HCT116 (cell line): ENCODE measurements at regions not wholly inside any gene's neighbourhood (a gene's known extent, or its start where the extent isn't known, plus 50 kb on each side); places are given as distances from the start of the nearest gene placed in this dataset.

Source experiments
- ATAC-seq: fragments of 200-7000 bp; cut with Tn5 transposase; 2 replicates; pipeline ENCODE4 v1.9.1; 2020; ENCODE audit warnings: mild to moderate bottlenecking, moderate library complexity
- BruUV-seq: library from RNA; stranded (reverse); fragments of 400-500 nt; replicated peaks from 2 replicates; lab custom pipeline; 2021; lab: Mats Ljungman, UMichigan
- CTCF ChIA-PET: fragments of 300-600 bp; sonication (Branson Sonifier 250); formaldehyde crosslinking; loops from one replicate; lab custom pipeline; 2021; ENCODE audit warnings: antibody characterized with exemption; lab: Charles Lee
- POLR2A ChIA-PET: fragments of 300-600, 350-600 bp; sonication (Branson Sonifier 250); formaldehyde crosslinking; loops from one replicate; lab custom pipeline; 2021; ENCODE audit warnings: antibody characterized with exemption; lab: Charles Lee
- RAD21 ChIA-PET, 2 experiments: fragments of 300-600 bp; sonication (Branson Sonifier 250); formaldehyde crosslinking; loops; one replicate each; lab custom pipeline; 2023; ENCODE audit warnings: low total read pairs in 2 of 2; ENCODE audit not compliant: uncharacterized antibody in 2 of 2, unreplicated experiment in 2 of 2, low non-redundant PET in 1 of 2; lab: Charles Lee
- DNase-seq: peaks from one replicate; pipeline ENCODE4 v3.0.0-alpha.2; 2010; ENCODE audit warnings: low read depth, low spot score
- H2AFZ ChIP-seq: fragments of 200-600 bp; shearing (Covaris generic), sonication (generic); 2 replicates; pipeline ENCODE4 v1.6.1; 2017; ENCODE audit warnings: low read depth, mixed run types, mixed read lengths, antibody characterized with exemption, low read length; ENCODE audit not compliant: poor library complexity, severe bottlenecking
- H3K27ac ChIP-seq: 2 replicates; pipeline ENCODE4 v1.5.1; 2012; ENCODE audit warnings: low read depth, low read length
- H3K27me3 ChIP-seq: fragments of 200-600 bp; sonication (generic); 2 replicates; pipeline ENCODE4 v1.6.1; 2016; ENCODE audit warnings: mixed run types, low read length, mixed read lengths; ENCODE audit not compliant: insufficient read depth
- H3K36me3 ChIP-seq, 2 experiments: fragments of 200-500 bp in 1 of 2; fragments of 200-600 bp in 1 of 2; sonication (Bioruptor generic) in 1 of 2; sonication (generic) in 1 of 2; 2 replicates each; pipeline versions ENCODE4 v1.5.1 to v1.6.1; 2014 to 2016; ENCODE audit warnings: low read length in 2 of 2, inconsistent platforms in 1 of 2, mixed read lengths in 1 of 2, mixed run types in 1 of 2; ENCODE audit not compliant: insufficient read depth in 2 of 2, control insufficient read depth in 1 of 2
- H3K4me1 ChIP-seq, 2 experiments: fragments of 200-600 bp in 1 of 2; sonication (generic) in 1 of 2; 2 replicates each; pipeline versions ENCODE4 v1.5.1 to v1.6.1; 2012 to 2017; ENCODE audit warnings: low read length in 2 of 2, inconsistent platforms in 1 of 2, mild to moderate bottlenecking in 1 of 2, mixed read lengths in 1 of 2, mixed run types in 1 of 2, moderate library complexity in 1 of 2; ENCODE audit not compliant: insufficient read depth in 2 of 2, control insufficient read depth in 1 of 2
- H3K4me2 ChIP-seq: fragments of 200-600 bp; sonication (generic); 2 replicates; pipeline ENCODE4 v1.6.1; 2017; ENCODE audit warnings: mixed run types, low read length, mixed read lengths
- H3K4me3 ChIP-seq, 2 experiments: fragments of 200-600 bp in 1 of 2; sonication (generic) in 1 of 2; replicated peaks in 1 of 2; 2 replicates each; pipeline ENCODE4 v1.5.1; 2011 to 2016; ENCODE audit warnings: low read length in 2 of 2, control low read depth in 1 of 2, low read depth in 1 of 2, mild to moderate bottlenecking in 1 of 2, mixed read lengths in 1 of 2, mixed run types in 1 of 2
- H3K79me2 ChIP-seq: fragments of 200-600 bp; sonication (generic); 2 replicates; pipeline ENCODE4 v1.6.1; 2017; ENCODE audit warnings: mild to moderate bottlenecking, mixed run types, low read length, moderate library complexity, mixed read lengths; ENCODE audit not compliant: insufficient read depth
- H3K9ac ChIP-seq: fragments of 200-600 bp; sonication (generic); 2 replicates; pipeline ENCODE4 v1.6.1; 2016; ENCODE audit warnings: low read length, mixed read lengths
- H3K9me2 ChIP-seq: fragments of 200-600 bp; sonication (generic), shearing (Covaris generic); 2 replicates; pipeline ENCODE4 v1.6.1; 2017; ENCODE audit warnings: mixed run types, mild to moderate bottlenecking, moderate library complexity; ENCODE audit not compliant: insufficient read depth
- H3K9me3 ChIP-seq, 2 experiments: fragments of 200-500 bp in 1 of 2; fragments of 200-600 bp in 1 of 2; sonication (Bioruptor generic) in 1 of 2; sonication (generic) in 1 of 2; 2 replicates each; pipeline ENCODE4 v1.6.1; 2014 to 2017; ENCODE audit warnings: low read length in 2 of 2, mixed read lengths in 2 of 2, inconsistent platforms in 1 of 2, low read depth in 1 of 2, mild to moderate bottlenecking in 1 of 2, mixed run types in 1 of 2, moderate library complexity in 1 of 2; ENCODE audit not compliant: control insufficient read depth in 1 of 2, insufficient read depth in 1 of 2
- H4K20me1 ChIP-seq: fragments of 200-600 bp; sonication (generic), shearing (Covaris generic); 2 replicates; pipeline ENCODE4 v1.6.1; 2017; ENCODE audit warnings: mixed run types, mild to moderate bottlenecking, moderate library complexity; ENCODE audit not compliant: insufficient read depth
- EGR1 ChIP-seq: IDR thresholded peaks from 2 replicates; pipeline ENCODE4 v1.6.1; 2012; ENCODE audit warnings: low read depth
- EZH2 ChIP-seq: fragments of 200-600 bp; sonication (generic); IDR thresholded peaks from 2 replicates; pipeline ENCODE4 v1.6.1; 2017; ENCODE audit warnings: antibody characterized with exemption, mixed run types
- FOSL1 ChIP-seq: IDR thresholded peaks from 2 replicates; pipeline ENCODE4 v1.6.1; 2012; ENCODE audit warnings: low read depth
- MAX ChIP-seq: IDR thresholded peaks from 2 replicates; pipeline ENCODE4 v1.6.1; 2012
- POLR2AphosphoS5 ChIP-seq: IDR thresholded peaks from 2 replicates; pipeline ENCODE4 v1.6.1; 2011; ENCODE audit warnings: mild to moderate bottlenecking, low read depth, low read length, moderate library complexity
- RAD21 ChIP-seq: IDR thresholded peaks from 2 replicates; pipeline ENCODE4 v1.6.1; 2012; ENCODE audit warnings: low read depth, mild to moderate bottlenecking
- SP1 ChIP-seq: IDR thresholded peaks from 2 replicates; pipeline ENCODE4 v1.6.1; 2012; ENCODE audit warnings: low read depth
- SRF ChIP-seq: IDR thresholded peaks from 2 replicates; pipeline ENCODE4 v1.6.1; 2012; ENCODE audit warnings: low read depth
- TCF7L2 ChIP-seq: IDR thresholded peaks from 2 replicates; pipeline ENCODE4 v1.7.0; 2011; ENCODE audit warnings: borderline replicate concordance, inconsistent platforms; ENCODE audit not compliant: insufficient read depth, insufficient read length; ENCODE audit errors: extremely low read depth
- intact Hi-C: fragments of 100-400 bp; cut with micrococcal nuclease; formaldehyde crosslinking; loops from 2 replicates; pipeline ENCODE4 v1.10.0; 2022
- TF ChIP-seq, protein P1 (sequence below): IDR thresholded peaks from 2 replicates; pipeline ENCODE4 v1.6.1; 2012; ENCODE audit warnings: low read depth
- TF ChIP-seq, protein P2 (sequence below): IDR thresholded peaks from 2 replicates; pipeline ENCODE4 v1.6.1; 2012
- TF ChIP-seq, protein P3 (sequence below), 3 experiments: fragments of 200-600 bp in 1 of 3; sonication (generic) in 1 of 3; IDR thresholded peaks in 2 of 3; conservative IDR thresholded peaks in 1 of 3; 2 replicates each; pipeline ENCODE4 v1.5.1; 2012 to 2017; ENCODE audit warnings: low read depth in 2 of 3, low read length in 2 of 3, antibody characterized with exemption in 1 of 3, borderline replicate concordance in 1 of 3, control low read depth in 1 of 3, mild to moderate bottlenecking in 1 of 3, mixed read lengths in 1 of 3, mixed run types in 1 of 3, moderate library complexity in 1 of 3; ENCODE audit not compliant: insufficient read depth in 1 of 3

DNA sequence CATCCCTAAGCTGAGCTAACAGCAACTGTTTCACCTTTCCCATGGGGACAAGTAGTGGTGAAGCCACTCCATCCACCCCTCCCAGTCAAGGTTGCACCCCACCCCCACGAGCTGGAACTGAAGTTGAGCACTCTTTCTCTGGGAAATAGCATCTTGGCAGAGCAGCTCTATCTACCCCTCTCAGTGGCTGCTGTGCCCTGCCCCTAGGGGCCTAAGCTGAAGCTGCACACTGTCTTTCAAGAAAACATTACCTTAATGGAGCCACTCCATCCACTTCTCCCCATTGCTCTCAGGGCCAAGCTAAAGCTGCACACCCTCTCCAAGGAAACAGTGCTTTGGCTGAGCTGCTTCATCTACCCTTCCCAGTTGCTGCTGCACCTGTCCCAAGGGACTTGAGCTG is 170.6 kb upstream of the CCDC196 start:
- intact Hi-C loops, result no loop called here
- ChIA-PET CTCF (no interaction called here), POLR2A (no interaction called here)

DNA sequence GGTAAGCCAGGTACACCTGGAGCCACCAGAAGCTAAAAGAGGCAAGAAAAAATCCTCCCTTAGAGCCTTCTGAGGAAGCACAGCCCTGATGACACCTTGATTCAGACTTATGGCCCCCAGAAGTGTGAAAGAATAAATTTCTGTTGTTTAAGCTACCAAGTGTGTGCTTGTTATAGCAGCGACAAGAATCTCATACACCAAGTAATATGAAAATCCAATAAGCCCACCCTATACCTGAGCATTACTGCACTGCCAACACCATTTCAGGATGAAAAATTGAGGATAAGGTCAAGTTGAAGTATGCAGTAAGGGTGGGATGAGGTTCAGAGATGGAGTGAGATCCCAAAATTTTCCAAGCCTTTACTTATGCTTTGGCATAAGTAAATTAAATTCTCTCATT is 163.6 kb upstream of the CCDC196 start:
- Histone ChIP-seq H3K9me2 (no peaks in the 10 kb centered on the region), H3K4me1 (no peaks in the 10 kb centered on the region), H3K27ac (no peak overlapping the region), H3K9me3 (peaks cover 0 to 4% of the 10 kb centered on the region in 2 experiments; a peak in 1 of 4 replicates), H3K9ac (no peak overlapping the region), H3K79me2 (no peaks in the 10 kb centered on the region), H3K4me2 (no peak overlapping the region), H3K36me3 (no peaks in the 10 kb centered on the region), H3K4me3 (no peak overlapping the region), H2AFZ (no peak overlapping the region), H4K20me1 (no peaks in the 10 kb centered on the region), H3K27me3 (no peaks in the 10 kb centered on the region)
- BruUV-seq, result no TSS peak
- ChIA-PET CTCF (no interaction called here), RAD21 (no interaction called here), POLR2A (no interaction called here)
- intact Hi-C loops, result no loop called here
- DNase-seq (no peak), ATAC-seq (no peak)
- TF ChIP-seq SP1, result no peak
- no peak for TF ChIP-seq POLR2AphosphoS5
- no peak for TF ChIP-seq SRF
- TF ChIP-seq EGR1, result no peak
- TF ChIP-seq EZH2, result no peak
- TF ChIP-seq RAD21, result no peak
- TF ChIP-seq, protein P1, sequence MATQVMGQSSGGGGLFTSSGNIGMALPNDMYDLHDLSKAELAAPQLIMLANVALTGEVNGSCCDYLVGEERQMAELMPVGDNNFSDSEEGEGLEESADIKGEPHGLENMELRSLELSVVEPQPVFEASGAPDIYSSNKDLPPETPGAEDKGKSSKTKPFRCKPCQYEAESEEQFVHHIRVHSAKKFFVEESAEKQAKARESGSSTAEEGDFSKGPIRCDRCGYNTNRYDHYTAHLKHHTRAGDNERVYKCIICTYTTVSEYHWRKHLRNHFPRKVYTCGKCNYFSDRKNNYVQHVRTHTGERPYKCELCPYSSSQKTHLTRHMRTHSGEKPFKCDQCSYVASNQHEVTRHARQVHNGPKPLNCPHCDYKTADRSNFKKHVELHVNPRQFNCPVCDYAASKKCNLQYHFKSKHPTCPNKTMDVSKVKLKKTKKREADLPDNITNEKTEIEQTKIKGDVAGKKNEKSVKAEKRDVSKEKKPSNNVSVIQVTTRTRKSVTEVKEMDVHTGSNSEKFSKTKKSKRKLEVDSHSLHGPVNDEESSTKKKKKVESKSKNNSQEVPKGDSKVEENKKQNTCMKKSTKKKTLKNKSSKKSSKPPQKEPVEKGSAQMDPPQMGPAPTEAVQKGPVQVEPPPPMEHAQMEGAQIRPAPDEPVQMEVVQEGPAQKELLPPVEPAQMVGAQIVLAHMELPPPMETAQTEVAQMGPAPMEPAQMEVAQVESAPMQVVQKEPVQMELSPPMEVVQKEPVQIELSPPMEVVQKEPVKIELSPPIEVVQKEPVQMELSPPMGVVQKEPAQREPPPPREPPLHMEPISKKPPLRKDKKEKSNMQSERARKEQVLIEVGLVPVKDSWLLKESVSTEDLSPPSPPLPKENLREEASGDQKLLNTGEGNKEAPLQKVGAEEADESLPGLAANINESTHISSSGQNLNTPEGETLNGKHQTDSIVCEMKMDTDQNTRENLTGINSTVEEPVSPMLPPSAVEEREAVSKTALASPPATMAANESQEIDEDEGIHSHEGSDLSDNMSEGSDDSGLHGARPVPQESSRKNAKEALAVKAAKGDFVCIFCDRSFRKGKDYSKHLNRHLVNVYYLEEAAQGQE, result no peak
- no peak for TF ChIP-seq FOSL1
- no peak for TF ChIP-seq MAX
- TF ChIP-seq TCF7L2, result no peak
- TF ChIP-seq, protein P2, sequence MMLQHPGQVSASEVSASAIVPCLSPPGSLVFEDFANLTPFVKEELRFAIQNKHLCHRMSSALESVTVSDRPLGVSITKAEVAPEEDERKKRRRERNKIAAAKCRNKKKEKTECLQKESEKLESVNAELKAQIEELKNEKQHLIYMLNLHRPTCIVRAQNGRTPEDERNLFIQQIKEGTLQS, result no peak
- TF ChIP-seq, all 23 proteins: peak for 0

More for the DNA sequence above, 170.6 kb upstream of the CCDC196 start:
- Histone ChIP-seq H4K20me1 (no peaks in the 10 kb centered on the region), H2AFZ (no peak overlapping the region), H3K36me3 (no peaks in the 10 kb centered on the region), H3K27ac (no peak overlapping the region), H3K9me3 (peaks cover 0 to 4% of the 10 kb centered on the region in 2 experiments; a peak in 1 of 4 replicates), H3K79me2 (no peaks in the 10 kb centered on the region), H3K4me1 (no peaks in the 10 kb centered on the region), H3K9me2 (no peaks in the 10 kb centered on the region), H3K4me3 (no peak overlapping the region), H3K4me2 (no peak overlapping the region), H3K9ac (no peak overlapping the region), H3K27me3 (no peaks in the 10 kb centered on the region)
- no peak for DNase-seq
- RAD21 ChIA-PET, result no interaction called here
- peak; percentile 83 for ATAC-seq
- TF ChIP-seq POLR2AphosphoS5, result no peak
- TF ChIP-seq, protein P3, sequence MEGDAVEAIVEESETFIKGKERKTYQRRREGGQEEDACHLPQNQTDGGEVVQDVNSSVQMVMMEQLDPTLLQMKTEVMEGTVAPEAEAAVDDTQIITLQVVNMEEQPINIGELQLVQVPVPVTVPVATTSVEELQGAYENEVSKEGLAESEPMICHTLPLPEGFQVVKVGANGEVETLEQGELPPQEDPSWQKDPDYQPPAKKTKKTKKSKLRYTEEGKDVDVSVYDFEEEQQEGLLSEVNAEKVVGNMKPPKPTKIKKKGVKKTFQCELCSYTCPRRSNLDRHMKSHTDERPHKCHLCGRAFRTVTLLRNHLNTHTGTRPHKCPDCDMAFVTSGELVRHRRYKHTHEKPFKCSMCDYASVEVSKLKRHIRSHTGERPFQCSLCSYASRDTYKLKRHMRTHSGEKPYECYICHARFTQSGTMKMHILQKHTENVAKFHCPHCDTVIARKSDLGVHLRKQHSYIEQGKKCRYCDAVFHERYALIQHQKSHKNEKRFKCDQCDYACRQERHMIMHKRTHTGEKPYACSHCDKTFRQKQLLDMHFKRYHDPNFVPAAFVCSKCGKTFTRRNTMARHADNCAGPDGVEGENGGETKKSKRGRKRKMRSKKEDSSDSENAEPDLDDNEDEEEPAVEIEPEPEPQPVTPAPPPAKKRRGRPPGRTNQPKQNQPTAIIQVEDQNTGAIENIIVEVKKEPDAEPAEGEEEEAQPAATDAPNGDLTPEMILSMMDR (IDR thresholded peaks at IDR 0.05 in 2 of 3, conservative IDR thresholded peaks at IDR 0.05 in 1 of 3; ENCODE audit: borderline replicate concordance in 1 of 3, insufficient read depth in 1 of 3, low read depth in 2 of 3, low read length in 2 of 3), result peak in 2 of 3 experiments; percentile 28 to 39; a peak in 2 of 6 replicates
- no TSS peak for BruUV-seq
